Liver (tissue), 8 donors: ENCODE measurements at regions not wholly inside any gene's neighbourhood (a gene's known extent, or its start where the extent isn't known, plus 50 kb on each side); places are given as distances from the start of the nearest gene placed in this dataset.

Experiments
- DNase-seq: peaks from one replicate; pipeline ENCODE4 v3.0.0-alpha.2; 2017; ENCODE audit warnings: low spot score
- H3K27ac ChIP-seq, 2 donors: one replicate each; pipeline ENCODE4 v1.7.0; 2013; ENCODE audit warnings: inconsistent platforms in 2 of 2, low read length in 2 of 2, control low read depth in 1 of 2, low read depth in 1 of 2, mild to moderate bottlenecking in 1 of 2
- H3K27me3 ChIP-seq, 4 donors: one replicate each; pipeline versions ENCODE4 v1.6.1 to v1.7.0; 2013; ENCODE audit warnings: low read length in 3 of 4, inconsistent platforms in 1 of 4, mild to moderate bottlenecking in 1 of 4, moderate library complexity in 1 of 4; ENCODE audit not compliant: control insufficient read depth in 4 of 4, insufficient read depth in 4 of 4
- H3K36me3 ChIP-seq, 4 donors: one replicate each; pipeline versions ENCODE4 v1.6.1 to v1.7.0; 2013; ENCODE audit warnings: low read length in 3 of 4, mild to moderate bottlenecking in 3 of 4, low read depth in 1 of 4, moderate library complexity in 1 of 4; ENCODE audit not compliant: control insufficient read depth in 4 of 4, insufficient read depth in 3 of 4
- H3K4me1 ChIP-seq, 4 donors: one replicate each; pipeline versions ENCODE4 v1.6.1 to v1.7.0; 2013; ENCODE audit warnings: low read length in 3 of 4, mild to moderate bottlenecking in 3 of 4, moderate library complexity in 1 of 4; ENCODE audit not compliant: control insufficient read depth in 4 of 4, insufficient read depth in 4 of 4
- H3K4me3 ChIP-seq, 3 donors: one replicate each; pipeline versions ENCODE4 v1.6.1 to v1.7.0; 2013; ENCODE audit warnings: low read length in 3 of 3, control low read depth in 1 of 3, low read depth in 1 of 3, mild to moderate bottlenecking in 1 of 3
- H3K9ac ChIP-seq, 2 donors: one replicate each; pipeline ENCODE4 v1.7.0; 2013; ENCODE audit warnings: low read length in 2 of 2, mild to moderate bottlenecking in 2 of 2, moderate library complexity in 2 of 2, control low read depth in 1 of 2, low read depth in 1 of 2
- H3K9me3 ChIP-seq, 4 donors: one replicate each; pipeline versions ENCODE4 v1.6.1 to v1.7.0; 2013; ENCODE audit warnings: low read length in 3 of 4; ENCODE audit not compliant: control insufficient read depth in 4 of 4
- EGR1 ChIP-seq, 2 donors: IDR thresholded peaks; 2 replicates each; pipeline ENCODE4 v1.6.1; 2016 to 2018; ENCODE audit warnings: antibody characterized with exemption in 2 of 2, low read depth in 2 of 2
- FOXA1 ChIP-seq: IDR thresholded peaks from 2 replicates; pipeline ENCODE4 v1.6.1; 2016; ENCODE audit warnings: antibody characterized with exemption
- FOXA2 ChIP-seq: IDR thresholded peaks from 2 replicates; pipeline ENCODE4 v1.6.1; 2016; ENCODE audit warnings: antibody characterized with exemption
- GABPA ChIP-seq, 2 donors: IDR thresholded peaks in 1 of 2; conservative IDR thresholded peaks in 1 of 2; 2 replicates each; pipeline ENCODE4 v1.6.1; 2016; ENCODE audit warnings: antibody characterized with exemption in 2 of 2, mild to moderate bottlenecking in 1 of 2, moderate library complexity in 1 of 2
- HNF4A ChIP-seq, 2 donors: conservative IDR thresholded peaks; 2 replicates each; pipeline ENCODE4 v1.6.1; 2016; ENCODE audit warnings: antibody characterized with exemption in 2 of 2, mild to moderate bottlenecking in 2 of 2
- HNF4G ChIP-seq: IDR thresholded peaks from 2 replicates; pipeline ENCODE4 v1.6.1; 2016; ENCODE audit warnings: antibody characterized with exemption
- JUND ChIP-seq, 2 donors: IDR thresholded peaks; 2 replicates each; pipeline ENCODE4 v1.6.1; 2016; ENCODE audit warnings: antibody characterized with exemption in 2 of 2
- RAD21 ChIP-seq, 2 donors: IDR thresholded peaks; 2 replicates each; pipeline ENCODE4 v1.6.1; 2016; ENCODE audit warnings: antibody characterized with exemption in 2 of 2, mild to moderate bottlenecking in 2 of 2
- RXRA ChIP-seq, 2 donors: IDR thresholded peaks; 2 replicates each; pipeline ENCODE4 v1.6.1; 2017 to 2018; ENCODE audit warnings: antibody characterized with exemption in 2 of 2, mild to moderate bottlenecking in 1 of 2
- SP1 ChIP-seq: IDR thresholded peaks from 2 replicates; pipeline ENCODE4 v1.6.1; 2018; ENCODE audit warnings: antibody characterized with exemption, mild to moderate bottlenecking
- TAF1 ChIP-seq: conservative IDR thresholded peaks from 2 replicates; pipeline ENCODE4 v1.6.1; 2016; ENCODE audit warnings: antibody characterized with exemption, mild to moderate bottlenecking
- YY1 ChIP-seq: IDR thresholded peaks from 2 replicates; pipeline ENCODE4 v1.6.1; 2016; ENCODE audit warnings: antibody characterized with exemption, mild to moderate bottlenecking
- WGBS: extraction: QIAGEN DNeasy Blood & Tissue Kit; methylation state at CpG from one replicate; pipeline ENCODE4 v1.1.7; 2013; 5-methylcytosine and 5-hydroxymethylcytosine counted together
- TF ChIP-seq, protein P1 (sequence below): fragments of 150-350 bp; IDR thresholded peaks from 2 replicates; pipeline ENCODE4 v1.5.1; 2017; ENCODE audit warnings: improper control_type of control experiment, low read depth, low read length; ENCODE audit not compliant: missing input control
- TF ChIP-seq, protein P2 (sequence below): IDR thresholded peaks from 2 replicates; pipeline ENCODE4 v1.6.1; 2016; ENCODE audit warnings: antibody characterized with exemption, mild to moderate bottlenecking
- TF ChIP-seq, protein P3 (sequence below): IDR thresholded peaks from 2 replicates; pipeline ENCODE4 v1.6.1; 2016; ENCODE audit warnings: antibody characterized with exemption
- TF ChIP-seq, protein P4 (sequence below): IDR thresholded peaks from 2 replicates; pipeline ENCODE4 v1.6.1; 2016; ENCODE audit warnings: antibody characterized with exemption
- TF ChIP-seq, protein P5 (sequence below): IDR thresholded peaks from 2 replicates; pipeline ENCODE4 v1.6.1; 2016; ENCODE audit warnings: antibody characterized with exemption
- donor health status: healthy.
- donor health status: healthy.
- donor health status: healthy.
- donor health status: healthy.
- donor health status: healthy.

DNA sequence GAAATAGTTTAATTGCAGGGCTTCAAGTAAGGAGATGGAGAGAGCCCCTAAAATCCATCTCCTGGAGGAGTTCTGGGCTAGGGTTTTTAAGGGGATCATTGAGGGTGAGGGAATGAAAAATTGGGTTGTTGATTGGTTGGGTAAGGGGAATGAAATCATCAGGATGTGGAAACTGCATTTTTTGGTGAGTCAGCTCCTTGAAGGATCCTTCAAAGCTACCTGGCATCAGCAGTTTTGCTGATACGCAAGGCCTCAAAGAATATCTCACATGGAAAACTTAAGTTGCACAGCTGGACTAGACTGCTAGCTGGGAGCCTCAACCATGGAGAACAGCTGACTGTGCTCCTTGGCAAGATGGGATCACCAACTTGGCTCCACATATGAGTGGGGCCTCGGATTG is 136.7 kb downstream of the FGF10 start:
- TF ChIP-seq FOXA1 (no peak), YY1 (no peak), TAF1 (no peak), EGR1 (IDR thresholded peaks at IDR 0.05; ENCODE audit: low read depth in 2 of 2) (no peak), RXRA (IDR thresholded peaks at IDR 0.05) (no peak), RAD21 (IDR thresholded peaks at IDR 0.05) (no peak), HNF4G (no peak), HNF4A (conservative IDR thresholded peaks at IDR 0.05) (no peak), SP1 (no peak), JUND (IDR thresholded peaks at IDR 0.05) (no peak), GABPA (IDR thresholded peaks at IDR 0.05 in 1 of 2, conservative IDR thresholded peaks at IDR 0.05 in 1 of 2) (no peak)
- TF ChIP-seq, protein P1, sequence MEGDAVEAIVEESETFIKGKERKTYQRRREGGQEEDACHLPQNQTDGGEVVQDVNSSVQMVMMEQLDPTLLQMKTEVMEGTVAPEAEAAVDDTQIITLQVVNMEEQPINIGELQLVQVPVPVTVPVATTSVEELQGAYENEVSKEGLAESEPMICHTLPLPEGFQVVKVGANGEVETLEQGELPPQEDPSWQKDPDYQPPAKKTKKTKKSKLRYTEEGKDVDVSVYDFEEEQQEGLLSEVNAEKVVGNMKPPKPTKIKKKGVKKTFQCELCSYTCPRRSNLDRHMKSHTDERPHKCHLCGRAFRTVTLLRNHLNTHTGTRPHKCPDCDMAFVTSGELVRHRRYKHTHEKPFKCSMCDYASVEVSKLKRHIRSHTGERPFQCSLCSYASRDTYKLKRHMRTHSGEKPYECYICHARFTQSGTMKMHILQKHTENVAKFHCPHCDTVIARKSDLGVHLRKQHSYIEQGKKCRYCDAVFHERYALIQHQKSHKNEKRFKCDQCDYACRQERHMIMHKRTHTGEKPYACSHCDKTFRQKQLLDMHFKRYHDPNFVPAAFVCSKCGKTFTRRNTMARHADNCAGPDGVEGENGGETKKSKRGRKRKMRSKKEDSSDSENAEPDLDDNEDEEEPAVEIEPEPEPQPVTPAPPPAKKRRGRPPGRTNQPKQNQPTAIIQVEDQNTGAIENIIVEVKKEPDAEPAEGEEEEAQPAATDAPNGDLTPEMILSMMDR = no peak
- TF ChIP-seq, protein P2, sequence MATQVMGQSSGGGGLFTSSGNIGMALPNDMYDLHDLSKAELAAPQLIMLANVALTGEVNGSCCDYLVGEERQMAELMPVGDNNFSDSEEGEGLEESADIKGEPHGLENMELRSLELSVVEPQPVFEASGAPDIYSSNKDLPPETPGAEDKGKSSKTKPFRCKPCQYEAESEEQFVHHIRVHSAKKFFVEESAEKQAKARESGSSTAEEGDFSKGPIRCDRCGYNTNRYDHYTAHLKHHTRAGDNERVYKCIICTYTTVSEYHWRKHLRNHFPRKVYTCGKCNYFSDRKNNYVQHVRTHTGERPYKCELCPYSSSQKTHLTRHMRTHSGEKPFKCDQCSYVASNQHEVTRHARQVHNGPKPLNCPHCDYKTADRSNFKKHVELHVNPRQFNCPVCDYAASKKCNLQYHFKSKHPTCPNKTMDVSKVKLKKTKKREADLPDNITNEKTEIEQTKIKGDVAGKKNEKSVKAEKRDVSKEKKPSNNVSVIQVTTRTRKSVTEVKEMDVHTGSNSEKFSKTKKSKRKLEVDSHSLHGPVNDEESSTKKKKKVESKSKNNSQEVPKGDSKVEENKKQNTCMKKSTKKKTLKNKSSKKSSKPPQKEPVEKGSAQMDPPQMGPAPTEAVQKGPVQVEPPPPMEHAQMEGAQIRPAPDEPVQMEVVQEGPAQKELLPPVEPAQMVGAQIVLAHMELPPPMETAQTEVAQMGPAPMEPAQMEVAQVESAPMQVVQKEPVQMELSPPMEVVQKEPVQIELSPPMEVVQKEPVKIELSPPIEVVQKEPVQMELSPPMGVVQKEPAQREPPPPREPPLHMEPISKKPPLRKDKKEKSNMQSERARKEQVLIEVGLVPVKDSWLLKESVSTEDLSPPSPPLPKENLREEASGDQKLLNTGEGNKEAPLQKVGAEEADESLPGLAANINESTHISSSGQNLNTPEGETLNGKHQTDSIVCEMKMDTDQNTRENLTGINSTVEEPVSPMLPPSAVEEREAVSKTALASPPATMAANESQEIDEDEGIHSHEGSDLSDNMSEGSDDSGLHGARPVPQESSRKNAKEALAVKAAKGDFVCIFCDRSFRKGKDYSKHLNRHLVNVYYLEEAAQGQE = no peak
- TF ChIP-seq, protein P3, sequence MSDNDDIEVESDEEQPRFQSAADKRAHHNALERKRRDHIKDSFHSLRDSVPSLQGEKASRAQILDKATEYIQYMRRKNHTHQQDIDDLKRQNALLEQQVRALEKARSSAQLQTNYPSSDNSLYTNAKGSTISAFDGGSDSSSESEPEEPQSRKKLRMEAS = no peak
- TF ChIP-seq, protein P4, sequence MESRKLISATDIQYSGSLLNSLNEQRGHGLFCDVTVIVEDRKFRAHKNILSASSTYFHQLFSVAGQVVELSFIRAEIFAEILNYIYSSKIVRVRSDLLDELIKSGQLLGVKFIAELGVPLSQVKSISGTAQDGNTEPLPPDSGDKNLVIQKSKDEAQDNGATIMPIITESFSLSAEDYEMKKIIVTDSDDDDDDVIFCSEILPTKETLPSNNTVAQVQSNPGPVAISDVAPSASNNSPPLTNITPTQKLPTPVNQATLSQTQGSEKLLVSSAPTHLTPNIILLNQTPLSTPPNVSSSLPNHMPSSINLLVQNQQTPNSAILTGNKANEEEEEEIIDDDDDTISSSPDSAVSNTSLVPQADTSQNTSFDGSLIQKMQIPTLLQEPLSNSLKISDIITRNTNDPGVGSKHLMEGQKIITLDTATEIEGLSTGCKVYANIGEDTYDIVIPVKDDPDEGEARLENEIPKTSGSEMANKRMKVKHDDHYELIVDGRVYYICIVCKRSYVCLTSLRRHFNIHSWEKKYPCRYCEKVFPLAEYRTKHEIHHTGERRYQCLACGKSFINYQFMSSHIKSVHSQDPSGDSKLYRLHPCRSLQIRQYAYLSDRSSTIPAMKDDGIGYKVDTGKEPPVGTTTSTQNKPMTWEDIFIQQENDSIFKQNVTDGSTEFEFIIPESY = no peak
- TF ChIP-seq, protein P5, sequence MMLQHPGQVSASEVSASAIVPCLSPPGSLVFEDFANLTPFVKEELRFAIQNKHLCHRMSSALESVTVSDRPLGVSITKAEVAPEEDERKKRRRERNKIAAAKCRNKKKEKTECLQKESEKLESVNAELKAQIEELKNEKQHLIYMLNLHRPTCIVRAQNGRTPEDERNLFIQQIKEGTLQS = no peak
- Histone ChIP-seq H3K9ac (no peak overlapping the region), H3K27ac (no peak overlapping the region), H3K4me1 (no peaks in the 10 kb centered on the region), H3K27me3 (no peaks in the 10 kb centered on the region), H3K36me3 (no peaks in the 10 kb centered on the region), H3K9me3 (no peaks in the 10 kb centered on the region), H3K4me3 (no peak overlapping the region)
- WGBS = 69% methylated on average over 2 of the region's 2 CpGs
- DNase-seq = no peak

DNA sequence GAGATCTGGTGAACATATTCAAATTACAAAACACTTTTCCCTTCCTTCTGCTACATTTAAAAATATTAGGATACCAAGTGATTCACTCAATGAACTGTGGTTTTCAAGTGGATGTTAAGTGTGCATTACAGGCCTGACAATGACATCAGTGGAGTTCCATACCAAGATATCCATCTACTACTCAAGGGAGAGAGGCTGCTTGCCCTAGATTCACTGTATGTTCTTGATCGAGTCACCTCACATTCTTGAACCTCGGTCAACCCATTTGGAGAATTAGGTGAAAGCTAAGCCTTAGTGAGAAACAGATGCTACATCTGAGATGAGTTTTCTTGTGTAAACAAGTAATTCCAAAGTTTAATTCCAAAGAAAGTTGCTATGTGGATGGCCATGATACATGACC is 142.2 kb downstream of the FGF10 start:
- 87% methylated on average over 2 of the region's 2 CpGs for WGBS
- TF ChIP-seq JUND (IDR thresholded peaks at IDR 0.05) (no peak), RXRA (IDR thresholded peaks at IDR 0.05) (no peak), FOXA1 (no peak), RAD21 (IDR thresholded peaks at IDR 0.05) (no peak), FOXA2 (no peak), EGR1 (IDR thresholded peaks at IDR 0.05; ENCODE audit: low read depth in 2 of 2) (no peak), SP1 (no peak)
- TF ChIP-seq, protein P3 = no peak
- TF ChIP-seq, protein P1 = no peak
- TF ChIP-seq, protein P4 = no peak

More for the DNA sequence above, 142.2 kb downstream of the FGF10 start:
- no peak overlapping the region for H3K4me3 ChIP-seq
- no peaks in the 10 kb centered on the region for H3K36me3 ChIP-seq
- no peaks in the 10 kb centered on the region for H3K9me3 ChIP-seq
- no peaks in the 10 kb centered on the region for H3K4me1 ChIP-seq
- no peak for DNase-seq
- H3K27ac ChIP-seq = no peak overlapping the region
- no peaks in the 10 kb centered on the region for H3K27me3 ChIP-seq
- H3K9ac ChIP-seq = no peak overlapping the region
